MCF 10A (cell line): ENCODE measurements at regions not wholly inside any gene's neighbourhood (a gene's known extent, or its start where the extent isn't known, plus 50 kb on each side); places are given as distances from the start of the nearest gene placed in this dataset.

Experiments used
- BruUV-seq: library from RNA; stranded (reverse); fragments of 400-500 nt; replicated peaks from 2 replicates; lab custom pipeline; 2021; lab: Mats Ljungman, UMichigan
- CTCF ChIA-PET: fragments of 300-600 bp; sonication (Branson Sonifier 250); formaldehyde crosslinking; extraction: SDS; loops from one replicate; lab custom pipeline; 2021; ENCODE audit warnings: antibody characterized with exemption, inconsistent platforms; lab: Yijun Ruan, JAX
- POLR2A ChIA-PET: fragments of 300-600, 350-650 bp; sonication (Branson Sonifier 250); formaldehyde crosslinking; extraction: SDS; loops from one replicate; lab custom pipeline; 2020; ENCODE audit warnings: antibody characterized with exemption, inconsistent platforms; lab: Yijun Ruan, JAX
- DNase-seq: peaks from one replicate; pipeline ENCODE4 v3.0.0-alpha.2; 2018; ENCODE audit not compliant: unreplicated experiment
- H3K27ac Mint-ChIP-seq: one replicate; pipeline ENCODE4 v1.8.0; 2022; ENCODE audit warnings: mild to moderate bottlenecking, low read depth, mixed read lengths; ENCODE audit not compliant: unreplicated experiment
- H3K27me3 Mint-ChIP-seq: one replicate; pipeline ENCODE4 v1.8.0; 2022; ENCODE audit warnings: mixed read lengths; ENCODE audit not compliant: insufficient read depth, unreplicated experiment
- H3K36me3 Mint-ChIP-seq: one replicate; pipeline ENCODE4 v1.8.0; 2022; ENCODE audit warnings: mild to moderate bottlenecking, moderate library complexity, mixed read lengths; ENCODE audit not compliant: insufficient read depth, unreplicated experiment
- H3K4me1 Mint-ChIP-seq: one replicate; pipeline ENCODE4 v1.8.0; 2022; ENCODE audit warnings: mixed read lengths; ENCODE audit not compliant: insufficient read depth, unreplicated experiment
- H3K4me3 Mint-ChIP-seq: one replicate; pipeline ENCODE4 v1.8.0; 2022; ENCODE audit warnings: mild to moderate bottlenecking, moderate library complexity, mixed read lengths; ENCODE audit not compliant: unreplicated experiment
- H3K9me3 Mint-ChIP-seq: one replicate; pipeline ENCODE4 v1.8.0; 2022; ENCODE audit warnings: mixed read lengths; ENCODE audit not compliant: unreplicated experiment
- CTCF ChIP-seq: fragments of 200-600 bp; IDR thresholded peaks from one replicate; pipeline ENCODE4 v1.8.0; 2022; ENCODE audit warnings: antibody characterized with exemption, mild to moderate bottlenecking; ENCODE audit not compliant: unreplicated experiment
- intact Hi-C: fragments of 100-400 bp; cut with micrococcal nuclease; formaldehyde crosslinking; loops from 2 replicates; pipeline ENCODE4 v1.14.1; 2022

DNA sequence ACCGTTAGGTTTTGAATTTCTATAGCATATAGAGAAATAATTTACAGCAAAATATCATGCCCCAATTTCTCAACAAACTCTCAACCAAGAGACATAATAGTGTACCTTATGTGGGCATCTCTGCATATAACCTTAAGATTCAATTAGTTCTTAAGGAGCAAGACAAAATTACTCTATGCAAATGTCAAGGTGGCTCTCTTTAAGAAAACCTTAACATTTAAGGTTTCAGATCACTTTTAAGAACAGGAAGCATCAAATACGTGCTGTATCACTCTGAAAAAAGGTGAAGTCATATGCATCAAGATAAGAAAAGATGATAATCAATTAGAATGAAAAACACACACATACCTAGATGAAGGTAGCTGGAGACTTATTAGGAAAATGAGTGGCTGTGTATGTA is 728.0 kb downstream of the FLRT2 start:
- H3K27ac Mint-ChIP-seq: no peak overlapping the region
- POLR2A ChIA-PET: no interaction called here
- BruUV-seq: no TSS peak

DNA sequence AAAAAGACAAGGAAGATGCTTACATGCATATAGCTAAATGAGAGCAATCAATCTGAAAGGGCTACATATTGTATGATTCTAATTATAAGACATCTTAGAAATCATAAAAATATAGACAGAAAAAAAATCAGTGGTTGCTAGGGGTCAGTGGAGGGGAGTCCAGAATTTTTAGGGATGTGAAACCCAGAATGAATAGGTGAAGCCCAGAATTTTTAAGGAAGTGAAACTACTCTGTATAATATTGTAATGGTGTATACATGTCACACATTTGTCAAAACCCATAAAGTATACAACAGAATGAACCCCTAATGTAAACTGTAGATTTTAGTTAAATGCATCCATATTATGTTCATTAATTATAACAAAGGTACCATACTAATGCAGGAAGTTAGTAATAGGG is 713.2 kb downstream of the FLRT2 start:
- Mint-ChIP-seq H3K27me3 (no peaks in the 10 kb centered on the region), H3K4me3 (no peak overlapping the region), H3K4me1 (no peaks in the 10 kb centered on the region), H3K9me3 (no peaks in the 10 kb centered on the region), H3K27ac (no peak overlapping the region), H3K36me3 (no peaks in the 10 kb centered on the region)
- DNase-seq: no peak
- intact Hi-C loops: no loop called here
- BruUV-seq: no TSS peak
- ChIA-PET CTCF (no interaction called here), POLR2A (no interaction called here)
- TF ChIP-seq CTCF: no peak

More for the DNA sequence above, 728.0 kb downstream of the FLRT2 start:
- no peaks in the 10 kb centered on the region for H3K27me3 Mint-ChIP-seq
- H3K36me3 Mint-ChIP-seq: no peaks in the 10 kb centered on the region
- no peak overlapping the region for H3K4me3 Mint-ChIP-seq
- H3K9me3 Mint-ChIP-seq: peaks cover 7% of the 10 kb centered on the region
- peaks cover 5% of the 10 kb centered on the region for H3K4me1 Mint-ChIP-seq
- CTCF ChIA-PET: no interaction called here
- intact Hi-C loops: no loop called here
- TF ChIP-seq CTCF: no peak
- no peak for DNase-seq

DNA sequence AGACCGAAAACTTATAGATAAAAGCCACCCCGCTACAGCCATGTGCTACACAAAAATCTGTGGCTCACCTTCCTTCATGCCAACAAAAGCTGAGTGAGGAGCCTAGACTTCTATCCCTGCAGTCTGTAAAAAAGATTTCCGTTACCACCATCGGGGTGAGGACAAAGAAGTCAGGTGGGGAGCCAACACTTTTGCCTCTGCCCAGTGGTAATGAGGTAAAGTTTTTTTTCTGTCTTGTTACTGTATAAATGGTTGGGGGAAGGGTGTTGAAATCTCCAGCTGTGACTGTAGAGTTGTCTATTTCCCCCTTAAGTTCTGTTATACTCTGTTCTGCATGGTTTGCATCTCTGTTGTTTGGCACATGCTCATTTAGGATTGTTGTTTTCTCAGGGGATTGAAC is 707.8 kb downstream of the FLRT2 start:
- H3K27me3 Mint-ChIP-seq: no peaks in the 10 kb centered on the region
- H3K4me3 Mint-ChIP-seq: no peak overlapping the region
- no TSS peak for BruUV-seq
- no peak overlapping the region for H3K27ac Mint-ChIP-seq
- H3K36me3 Mint-ChIP-seq: no peaks in the 10 kb centered on the region
- no peak for DNase-seq
- no peaks in the 10 kb centered on the region for H3K9me3 Mint-ChIP-seq
- intact Hi-C loops: no loop called here
- no peak for TF ChIP-seq CTCF
- CTCF ChIA-PET: interaction anchor here (0.6 to 1.1 kb wide), 3 partner anchors 11 to 535 kb away, joined by 3 to 5 read pairs (median 5); no protein-coding TSS in a partner anchor
- H3K4me1 Mint-ChIP-seq: no peaks in the 10 kb centered on the region
- POLR2A ChIA-PET: no interaction called here

DNA sequence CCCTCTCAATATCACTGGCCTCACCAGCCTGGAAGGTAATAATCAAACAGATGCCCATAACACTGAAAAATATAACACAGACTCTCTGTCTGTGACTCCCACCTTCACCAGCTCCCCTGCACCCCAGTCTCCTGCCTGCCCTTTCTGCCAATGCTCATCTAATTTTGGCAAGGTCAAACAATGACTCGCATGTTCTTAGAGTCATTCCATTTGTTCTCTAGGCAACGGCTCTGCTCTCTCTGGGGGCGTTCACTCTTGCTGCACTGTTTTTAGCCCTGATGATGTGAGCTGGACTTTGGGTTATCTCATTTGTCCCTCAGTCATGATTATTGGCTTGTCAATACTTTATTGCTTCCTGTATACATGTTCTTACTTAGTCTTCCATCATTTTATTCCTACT is 691.8 kb downstream of the FLRT2 start:
- BruUV-seq: no TSS peak
- intact Hi-C loops: no loop called here
- Mint-ChIP-seq H3K4me3 (no peak overlapping the region), H3K9me3 (peaks cover 20% of the 10 kb centered on the region), H3K4me1 (peaks cover 6% of the 10 kb centered on the region), H3K27ac (no peak overlapping the region), H3K36me3 (no peaks in the 10 kb centered on the region), H3K27me3 (no peaks in the 10 kb centered on the region)
- ChIA-PET CTCF (no interaction called here), POLR2A (no interaction called here)
- TF ChIP-seq CTCF: no peak
- peak; percentile 13 for DNase-seq
